ENCODE measurements at regions not wholly inside any gene's neighbourhood (a gene's known extent, or its start where the extent isn't known, plus 50 kb on each side); places are given as distances from the start of the nearest gene placed in this dataset.

- 92 to 94% (median 92%) methylated on average over 14 of the region's 14 CpGs for WGBS, 3 donors
- Histone ChIP-seq H3K4me3 (ENCODE audit: low read depth in 1 of 3, low read length in 3 of 3) (no peak overlapping the region), H3K36me3 (ENCODE audit: control insufficient read depth in 3 of 3, insufficient read depth in 2 of 3, low read depth in 1 of 3, low read length in 3 of 3) (no peaks in the 10 kb centered on the region), H3K9me3 (ENCODE audit: control insufficient read depth in 2 of 2, insufficient read depth in 1 of 2, low read depth in 1 of 2, low read length in 1 of 2) (peaks cover 0 to 3% of the 10 kb centered on the region in 2 donors), H3K27ac (ENCODE audit: low read depth in 1 of 3, low read length in 2 of 3) (no peak overlapping the region), H3K4me1 (ENCODE audit: control insufficient read depth in 3 of 3, insufficient read depth in 2 of 3, low read depth in 1 of 3, low read length in 2 of 3) (no peaks in the 10 kb centered on the region), H3K27me3 (ENCODE audit: control insufficient read depth in 3 of 3, insufficient read depth in 3 of 3, low read length in 3 of 3) (no peaks in the 10 kb centered on the region)
- DNase-seq (no peak), FAIRE-seq (no peak)
These were observed 1042.5 kb upstream of the PCDH9 start for GRCh38 chr13:68272652-68273051.

DNA sequence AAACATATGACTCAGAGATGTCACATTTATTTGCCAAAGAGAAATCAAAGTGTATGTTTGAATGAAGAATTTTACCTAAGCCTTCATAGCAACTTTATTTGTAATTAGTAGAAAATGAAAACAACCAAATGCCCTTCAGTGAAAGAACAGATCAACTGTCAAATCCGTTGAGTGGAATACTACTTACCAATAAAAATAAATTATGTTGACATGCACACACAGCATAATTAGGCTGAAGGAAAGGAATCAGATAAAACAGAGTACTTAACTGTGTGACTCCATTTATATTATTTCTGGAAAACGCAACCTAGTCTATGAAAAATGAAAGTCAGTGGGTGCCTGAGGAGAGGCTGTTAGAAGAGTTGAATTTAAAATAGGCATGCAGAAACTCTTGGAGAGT, 1034.6 kb upstream of the PCDH9 start:
- FAIRE-seq (no peak), DNase-seq (no peak)
- H3K27ac ChIP-seq (ENCODE audit: low read depth in 1 of 3, low read length in 2 of 3) = no peak overlapping the region
- H3K27me3 ChIP-seq (ENCODE audit: control insufficient read depth in 3 of 3, insufficient read depth in 3 of 3, low read length in 3 of 3) = no peaks in the 10 kb centered on the region
- no peaks in the 10 kb centered on the region for H3K4me1 ChIP-seq (ENCODE audit: control insufficient read depth in 3 of 3, insufficient read depth in 2 of 3, low read depth in 1 of 3, low read length in 2 of 3)
- H3K9me3 ChIP-seq (ENCODE audit: control insufficient read depth in 2 of 2, insufficient read depth in 1 of 2, low read depth in 1 of 2, low read length in 1 of 2) = no peaks in the 10 kb centered on the region
- no peak overlapping the region for H3K4me3 ChIP-seq (ENCODE audit: low read depth in 1 of 3, low read length in 3 of 3)
- WGBS, 3 donors = 70 to 80% (median 78%) methylated on average over 2 of the region's 2 CpGs
- H3K36me3 ChIP-seq (ENCODE audit: control insufficient read depth in 3 of 3, insufficient read depth in 2 of 3, low read depth in 1 of 3, low read length in 3 of 3) = no peaks in the 10 kb centered on the region

GRCh38 chr13:68261105-68261504, 1031.0 kb upstream of the PCDH9 start:
- 80 to 86% (median 81%) methylated on average over 6 of the region's 6 CpGs for WGBS, 3 donors

DNA sequence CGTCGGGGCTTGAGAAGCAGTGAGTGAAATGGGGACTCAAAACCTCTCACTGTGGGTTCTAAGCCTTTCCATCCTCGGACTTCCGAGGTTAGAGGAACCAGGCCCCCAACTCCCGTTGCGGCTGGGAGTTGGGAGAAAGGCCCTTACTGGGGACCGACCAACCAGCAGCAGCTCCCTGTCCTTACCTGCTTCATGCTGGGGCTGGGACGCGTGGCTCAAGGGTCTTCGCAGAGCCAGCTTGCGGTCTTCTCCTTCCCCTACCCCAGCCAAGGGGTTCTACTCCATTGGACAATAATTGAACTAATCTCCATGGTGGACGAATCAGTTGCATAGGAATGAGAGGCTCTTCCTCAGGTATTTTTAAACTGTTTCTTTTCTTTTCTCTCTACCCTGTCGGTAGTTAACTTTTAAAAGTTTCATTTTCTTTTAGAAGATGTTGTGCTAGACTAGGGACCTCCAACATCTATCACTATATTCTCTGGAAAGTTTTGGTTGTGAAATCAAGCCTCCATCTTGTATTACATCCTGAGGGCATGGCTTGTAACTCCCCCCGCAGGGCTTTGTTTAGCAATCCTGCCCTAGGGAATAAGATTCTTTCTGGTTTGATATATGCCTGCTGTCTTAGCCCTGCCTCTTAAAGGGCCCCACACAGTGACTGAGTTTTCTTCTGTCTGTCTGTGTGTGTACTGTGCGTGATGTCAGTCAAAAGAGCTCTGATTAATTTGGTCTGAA, 1027.1 kb upstream of the PCDH9 start:
- DNase-seq = no peak
- no peak overlapping the region for H3K27ac ChIP-seq (ENCODE audit: low read depth in 1 of 3, low read length in 2 of 3)
- FAIRE-seq = no peak
- no peaks in the 10 kb centered on the region for H3K27me3 ChIP-seq (ENCODE audit: control insufficient read depth in 3 of 3, insufficient read depth in 3 of 3, low read length in 3 of 3)
- H3K36me3 ChIP-seq (ENCODE audit: control insufficient read depth in 3 of 3, insufficient read depth in 2 of 3, low read depth in 1 of 3, low read length in 3 of 3) = no peaks in the 10 kb centered on the region
- H3K9me3 ChIP-seq (ENCODE audit: control insufficient read depth in 2 of 2, insufficient read depth in 1 of 2, low read depth in 1 of 2, low read length in 1 of 2) = no peaks in the 10 kb centered on the region
- no peaks in the 10 kb centered on the region for H3K4me1 ChIP-seq (ENCODE audit: control insufficient read depth in 3 of 3, insufficient read depth in 2 of 3, low read depth in 1 of 3, low read length in 2 of 3)
- WGBS, 3 donors = 89 to 90% (median 90%) methylated on average over 15 of the region's 15 CpGs
- no peak overlapping the region for H3K4me3 ChIP-seq (ENCODE audit: low read depth in 1 of 3, low read length in 3 of 3)

More at GRCh38 chr13:68261105-68261504, 1031.0 kb upstream of the PCDH9 start:
- no peaks in the 10 kb centered on the region for H3K4me1 ChIP-seq (ENCODE audit: control insufficient read depth in 3 of 3, insufficient read depth in 2 of 3, low read depth in 1 of 3, low read length in 2 of 3)
- H3K9me3 ChIP-seq (ENCODE audit: control insufficient read depth in 2 of 2, insufficient read depth in 1 of 2, low read depth in 1 of 2, low read length in 1 of 2) = no peaks in the 10 kb centered on the region
- no peak overlapping the region for H3K27ac ChIP-seq (ENCODE audit: low read depth in 1 of 3, low read length in 2 of 3)
- FAIRE-seq = no peak
- no peak for DNase-seq
- H3K4me3 ChIP-seq (ENCODE audit: low read depth in 1 of 3, low read length in 3 of 3) = no peak overlapping the region
- H3K36me3 ChIP-seq (ENCODE audit: control insufficient read depth in 3 of 3, insufficient read depth in 2 of 3, low read depth in 1 of 3, low read length in 3 of 3) = no peaks in the 10 kb centered on the region
- no peaks in the 10 kb centered on the region for H3K27me3 ChIP-seq (ENCODE audit: control insufficient read depth in 3 of 3, insufficient read depth in 3 of 3, low read length in 3 of 3)

GRCh38 chr13:68254151-68254550, 1024.0 kb upstream of the PCDH9 start:
- H3K4me1 ChIP-seq (ENCODE audit: control insufficient read depth in 3 of 3, insufficient read depth in 2 of 3, low read depth in 1 of 3, low read length in 2 of 3) = no peaks in the 10 kb centered on the region
- no peak overlapping the region for H3K27ac ChIP-seq (ENCODE audit: low read depth in 1 of 3, low read length in 2 of 3)
- H3K9me3 ChIP-seq (ENCODE audit: control insufficient read depth in 2 of 2, insufficient read depth in 1 of 2, low read depth in 1 of 2, low read length in 1 of 2) = no peaks in the 10 kb centered on the region
- WGBS, 3 donors = 46 to 62% (median 55%) methylated on average over 4 of the region's 4 CpGs
- H3K36me3 ChIP-seq (ENCODE audit: control insufficient read depth in 3 of 3, insufficient read depth in 2 of 3, low read depth in 1 of 3, low read length in 3 of 3) = no peaks in the 10 kb centered on the region
- no peaks in the 10 kb centered on the region for H3K27me3 ChIP-seq (ENCODE audit: control insufficient read depth in 3 of 3, insufficient read depth in 3 of 3, low read length in 3 of 3)
- no peak overlapping the region for H3K4me3 ChIP-seq (ENCODE audit: low read depth in 1 of 3, low read length in 3 of 3)
- DNase-seq (no peak), FAIRE-seq (no peak)

GRCh38 chr13:68234274-68234673, 1004.1 kb upstream of the PCDH9 start:
- Histone ChIP-seq H3K4me1 (ENCODE audit: control insufficient read depth in 3 of 3, insufficient read depth in 2 of 3, low read depth in 1 of 3, low read length in 2 of 3) (no peaks in the 10 kb centered on the region), H3K27ac (ENCODE audit: low read depth in 1 of 3, low read length in 2 of 3) (no peak overlapping the region), H3K4me3 (ENCODE audit: low read depth in 1 of 3, low read length in 3 of 3) (no peak overlapping the region), H3K9me3 (ENCODE audit: control insufficient read depth in 2 of 2, insufficient read depth in 1 of 2, low read depth in 1 of 2, low read length in 1 of 2) (no peaks in the 10 kb centered on the region), H3K36me3 (ENCODE audit: control insufficient read depth in 3 of 3, insufficient read depth in 2 of 3, low read depth in 1 of 3, low read length in 3 of 3) (no peaks in the 10 kb centered on the region), H3K27me3 (ENCODE audit: control insufficient read depth in 3 of 3, insufficient read depth in 3 of 3, low read length in 3 of 3) (no peaks in the 10 kb centered on the region)
- DNase-seq = no peak
- no peak for FAIRE-seq

GRCh38 chr13:68232351-68233130, 1002.4 kb upstream of the PCDH9 start:
- no peak overlapping the region for H3K27ac ChIP-seq (ENCODE audit: low read depth in 1 of 3, low read length in 2 of 3)
- no peak for FAIRE-seq
- DNase-seq = no peak
- H3K27me3 ChIP-seq (ENCODE audit: control insufficient read depth in 3 of 3, insufficient read depth in 3 of 3, low read length in 3 of 3) = no peaks in the 10 kb centered on the region
- no peaks in the 10 kb centered on the region for H3K36me3 ChIP-seq (ENCODE audit: control insufficient read depth in 3 of 3, insufficient read depth in 2 of 3, low read depth in 1 of 3, low read length in 3 of 3)
- H3K4me1 ChIP-seq (ENCODE audit: control insufficient read depth in 3 of 3, insufficient read depth in 2 of 3, low read depth in 1 of 3, low read length in 2 of 3) = no peaks in the 10 kb centered on the region
- WGBS, 3 donors = 52 to 68% (median 56%) methylated on average over 7 of the region's 7 CpGs
- no peaks in the 10 kb centered on the region for H3K9me3 ChIP-seq (ENCODE audit: control insufficient read depth in 2 of 2, insufficient read depth in 1 of 2, low read depth in 1 of 2, low read length in 1 of 2)
- H3K4me3 ChIP-seq (ENCODE audit: low read depth in 1 of 3, low read length in 3 of 3) = no peak overlapping the region

DNA sequence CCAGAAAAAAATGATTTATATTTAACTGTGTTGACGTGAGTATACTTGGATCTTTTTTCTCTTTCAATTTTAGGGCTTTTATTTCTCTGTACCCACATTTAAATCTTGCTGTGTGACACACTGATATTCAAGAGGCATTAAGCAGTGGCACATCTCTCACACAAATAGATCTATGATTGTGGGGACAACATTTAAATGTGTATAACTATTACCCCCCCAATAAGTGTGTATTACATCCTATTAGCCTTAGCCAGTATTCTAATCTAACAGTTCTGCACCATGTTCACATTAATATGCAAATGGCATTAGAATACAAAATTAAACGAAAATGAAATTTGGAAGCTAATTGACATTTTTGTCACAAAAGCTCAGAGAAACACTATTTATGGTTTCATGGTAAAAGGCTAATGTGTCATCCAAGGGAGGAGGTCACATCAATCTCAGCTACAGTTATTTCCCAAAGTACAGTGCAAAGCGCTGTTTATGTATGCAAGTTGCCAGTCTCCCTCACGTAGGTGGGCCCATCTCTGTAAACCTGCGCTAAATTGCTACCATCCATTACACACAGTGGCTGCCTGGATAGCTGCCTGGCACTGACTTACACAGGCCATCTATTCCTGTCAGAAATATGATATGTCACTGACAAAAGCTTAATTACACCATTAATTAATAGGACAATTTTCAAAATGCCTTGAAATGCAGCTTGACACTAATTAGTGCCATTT, 984.7 kb upstream of the PCDH9 start:
- Histone ChIP-seq H3K4me1 (ENCODE audit: control insufficient read depth in 3 of 3, insufficient read depth in 2 of 3, low read depth in 1 of 3, low read length in 2 of 3) (no peaks in the 10 kb centered on the region), H3K27me3 (ENCODE audit: control insufficient read depth in 3 of 3, insufficient read depth in 3 of 3, low read length in 3 of 3) (no peaks in the 10 kb centered on the region), H3K4me3 (ENCODE audit: low read depth in 1 of 3, low read length in 3 of 3) (no peak overlapping the region), H3K36me3 (ENCODE audit: control insufficient read depth in 3 of 3, insufficient read depth in 2 of 3, low read depth in 1 of 3, low read length in 3 of 3) (no peaks in the 10 kb centered on the region), H3K27ac (ENCODE audit: low read depth in 1 of 3, low read length in 2 of 3) (no peak overlapping the region), H3K9me3 (ENCODE audit: control insufficient read depth in 2 of 2, insufficient read depth in 1 of 2, low read depth in 1 of 2, low read length in 1 of 2) (no peaks in the 10 kb centered on the region)
- FAIRE-seq (no peak), DNase-seq (no peak)
- WGBS, 3 donors = 67 to 83% (median 82%) methylated on average over 5 of the region's 5 CpGs
